Upper lobe of left lung (tissue), 4 donors: ENCODE measurements at regions not wholly inside any gene's neighbourhood (a gene's known extent, or its start where the extent isn't known, plus 50 kb on each side); places are given as distances from the start of the nearest gene placed in this dataset.

Source experiments
- CTCF ChIP-seq, 6 experiments: fragments of 450-650 bp in 4 of 6; fragments of 200-600 bp in 2 of 6; sonication (generic) in 2 of 6; IDR thresholded peaks; one replicate each; pipeline ENCODE4 v1.5.1; 2016 to 2019; ENCODE audit warnings: antibody characterized with exemption in 6 of 6
- POLR2AphosphoS5 ChIP-seq, 2 donors: sonication (generic); formaldehyde crosslinking; IDR thresholded peaks; one replicate each; pipeline ENCODE4 v1.5.1; 2017; ENCODE audit warnings: antibody characterized with exemption in 2 of 2

- TF ChIP-seq POLR2AphosphoS5 (IDR thresholded peaks at IDR 0.05) (no peak), CTCF (IDR thresholded peaks at IDR 0.05) (no peak)
Measured at GRCh38 chr9:18154661-18155060, 319.3 kb upstream of the ADAMTSL1 start.
